Endothelial cell of hepatic sinusoid (primary cell): ENCODE measurements at regions not wholly inside any gene's neighbourhood (a gene's known extent, or its start where the extent isn't known, plus 50 kb on each side); places are given as distances from the start of the nearest gene placed in this dataset.
"Not testable (repeated sequence)": the region's sequence is repeated elsewhere in the genome, so short reads cannot be mapped to it uniquely, and the experiment has no call there.

ENCODE experiments used
- in situ Hi-C: cut with HindIII; loops from 2 replicates; pipeline ENCODE4 v1.10.0; 2017; ENCODE audit warnings: low sequenced_read_pairs

GRCh38 chr12:89231686-89232085 lies 120.6 kb downstream of the DUSP6 start:
- in situ Hi-C loops: no loop called here

GRCh38 chr12:89230376-89231315 lies 121.7 kb downstream of the DUSP6 start:
- in situ Hi-C loops: no loop called here

DNA sequence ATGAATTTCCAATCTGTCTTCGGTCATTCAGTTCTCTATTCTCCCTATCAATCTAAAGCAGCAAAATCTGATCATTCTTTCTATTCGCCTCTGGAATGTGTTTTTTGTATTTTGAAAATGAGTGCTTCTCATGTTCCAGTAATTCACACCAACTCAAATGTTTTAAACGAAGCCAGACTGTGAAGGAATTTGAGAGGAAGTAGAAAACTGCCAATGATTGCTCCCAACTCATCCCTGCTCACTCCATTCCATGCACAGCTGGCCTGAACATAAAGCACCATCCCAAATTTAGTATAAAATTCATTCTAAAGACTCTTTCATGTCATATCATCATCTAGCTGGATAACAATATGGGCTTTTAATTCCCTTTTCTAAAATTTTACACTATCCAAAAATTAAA lies 123.8 kb downstream of the DUSP6 start:
- in situ Hi-C loops: no loop called here

GRCh38 chr12:89227774-89228173 lies 124.5 kb downstream of the DUSP6 start:
- in situ Hi-C loops: no loop called here

DNA sequence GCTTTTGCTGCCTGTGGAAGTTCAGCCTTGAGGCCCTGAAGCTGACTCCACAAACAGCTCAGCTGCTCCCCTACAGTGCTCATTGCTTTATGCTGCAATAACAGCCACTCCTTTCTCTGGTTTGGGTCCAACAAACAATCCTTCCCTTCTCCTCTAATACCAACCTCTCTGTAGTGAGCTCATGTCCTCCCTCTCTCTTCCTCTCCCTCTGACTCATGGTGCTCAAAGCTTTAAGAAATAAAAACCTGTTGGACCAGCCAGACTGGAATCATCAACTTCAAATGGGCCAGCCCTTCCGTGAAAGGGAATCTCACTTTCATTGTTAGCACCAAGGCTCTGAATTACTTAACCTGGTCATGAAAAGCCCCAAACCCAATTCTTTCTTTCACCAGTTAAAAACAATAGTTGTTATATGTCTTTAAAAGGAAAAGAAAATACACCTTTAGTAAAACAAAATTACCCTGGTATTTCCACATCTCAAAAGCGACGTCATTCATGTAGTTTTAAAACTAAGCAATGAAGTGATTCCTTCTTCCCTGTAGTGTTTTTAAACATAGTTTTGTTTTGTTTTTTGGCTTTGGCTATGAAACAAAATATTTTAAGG lies 126.4 kb downstream of the DUSP6 start:
- in situ Hi-C loops: no loop called here

GRCh38 chr12:89225401-89225800 lies 126.9 kb downstream of the DUSP6 start:
- in situ Hi-C loops: no loop called here

GRCh38 chr12:89222580-89222979 lies 129.7 kb downstream of the DUSP6 start:
- in situ Hi-C loops: not testable (repeated sequence)

DNA sequence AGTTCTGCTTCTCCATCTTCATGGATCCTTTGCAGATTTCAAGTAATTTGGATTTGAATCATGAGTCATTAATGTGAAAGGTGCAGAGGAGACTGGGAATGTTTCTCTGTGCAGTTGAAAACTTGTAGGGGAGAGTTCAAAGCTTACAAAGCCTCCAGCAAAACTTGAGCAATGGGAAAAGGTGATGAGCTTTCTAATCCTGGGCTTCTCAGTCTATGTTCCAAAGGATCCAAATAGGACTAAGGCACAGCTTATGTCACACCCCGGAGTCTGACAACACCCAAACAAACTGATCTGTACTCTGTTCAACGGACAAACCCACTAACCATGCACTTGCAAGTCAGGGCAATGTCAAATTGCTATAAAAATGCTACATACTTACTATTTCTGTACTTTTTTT lies 134.8 kb downstream of the DUSP6 start:
- in situ Hi-C loops: no loop called here

- in situ Hi-C loops: no loop called here
These were observed 135.9 kb downstream of the DUSP6 start for GRCh38 chr12:89216211-89216952.

DNA sequence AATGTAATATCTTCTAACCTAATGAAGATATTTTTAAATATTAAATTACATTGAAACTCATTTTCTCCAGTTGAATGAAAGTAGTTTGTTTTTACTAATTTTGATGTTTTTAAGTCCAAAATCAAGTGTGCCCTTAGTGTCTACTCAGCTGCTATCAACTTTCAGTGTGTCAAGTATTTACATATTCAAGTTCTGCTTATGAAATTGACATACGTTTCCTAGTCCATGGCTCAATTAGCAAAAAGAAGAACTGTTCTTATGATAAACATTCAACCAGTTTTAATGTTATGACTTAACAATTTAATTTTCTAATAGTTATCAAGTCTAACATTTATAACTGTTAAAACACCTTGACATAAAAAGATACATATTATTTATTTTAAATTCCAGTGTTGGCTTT lies 137.1 kb downstream of the DUSP6 start:
- in situ Hi-C loops: no loop called here

GRCh38 chr12:89213747-89214146 lies 138.6 kb downstream of the DUSP6 start:
- in situ Hi-C loops: no loop called here

GRCh38 chr12:89213139-89213538 lies 139.2 kb downstream of the DUSP6 start:
- in situ Hi-C loops: no loop called here

GRCh38 chr12:89212339-89212771 lies 139.9 kb downstream of the DUSP6 start:
- in situ Hi-C loops: no loop called here

GRCh38 chr12:89211456-89211855 lies 140.8 kb downstream of the DUSP6 start:
- in situ Hi-C loops: no loop called here

DNA sequence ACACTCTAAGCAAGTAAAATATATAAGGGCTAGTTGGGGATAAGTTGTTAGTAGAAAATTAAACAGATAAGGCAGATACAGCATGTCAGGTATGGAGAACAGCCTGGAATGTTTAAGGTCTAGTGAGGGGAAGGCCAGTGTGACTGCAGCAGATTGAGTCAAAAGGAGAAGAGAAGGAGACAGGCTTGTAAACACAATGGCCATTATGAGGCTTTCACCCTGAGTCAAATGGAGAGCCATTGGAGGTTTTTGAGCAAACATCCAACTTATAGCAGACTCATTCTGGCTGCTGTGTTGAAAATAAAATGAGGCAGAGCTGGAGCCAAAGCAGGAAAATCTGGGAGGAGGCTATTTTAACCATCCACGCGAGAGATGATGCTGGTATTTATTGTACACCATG lies 142.0 kb downstream of the DUSP6 start:
- in situ Hi-C loops: no loop called here

DNA sequence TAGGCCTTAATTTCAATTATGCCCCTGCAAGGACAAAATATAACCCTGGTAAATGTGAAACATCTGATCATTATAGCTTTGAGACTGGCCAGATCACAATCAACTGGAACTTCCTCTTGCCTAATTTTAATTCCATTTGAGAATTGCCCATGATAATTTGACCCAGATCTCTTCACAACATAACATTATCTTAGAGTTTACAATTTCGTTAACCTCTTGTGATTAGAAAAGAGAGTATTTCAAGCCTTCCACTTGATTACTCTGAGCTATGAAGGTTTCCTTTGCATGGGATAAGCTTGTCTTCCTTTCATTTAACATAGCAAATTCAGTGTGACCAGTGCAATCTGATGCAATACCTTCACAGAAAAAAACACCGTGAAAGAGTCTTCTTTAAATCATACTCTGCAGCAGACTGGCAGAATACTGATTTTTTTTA lies 143.6 kb downstream of the DUSP6 start:
- in situ Hi-C loops: no loop called here

GRCh38 chr12:89206390-89206789 lies 145.9 kb downstream of the DUSP6 start:
- in situ Hi-C loops: no loop called here

DNA sequence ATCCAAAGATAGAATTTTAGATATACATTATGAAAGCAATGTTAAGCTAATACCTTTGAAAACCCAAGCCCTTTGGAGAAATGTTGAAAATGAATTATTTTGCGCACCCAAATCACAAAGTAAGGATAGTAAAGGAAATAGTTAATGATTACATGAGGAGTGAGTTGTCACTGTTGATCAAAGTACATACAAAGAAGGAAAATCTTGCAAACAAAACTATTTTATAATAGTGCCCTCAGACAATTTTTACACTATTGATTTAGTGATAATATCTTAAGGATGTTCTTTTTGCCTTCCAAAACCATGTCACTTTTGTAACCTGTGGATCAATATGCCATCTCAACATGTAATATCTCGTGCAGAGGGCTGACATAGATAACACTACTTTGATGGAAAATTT lies 146.8 kb downstream of the DUSP6 start:
- in situ Hi-C loops: no loop called here

GRCh38 chr12:89203144-89203543 lies 149.2 kb downstream of the DUSP6 start:
- in situ Hi-C loops: no loop called here

DNA sequence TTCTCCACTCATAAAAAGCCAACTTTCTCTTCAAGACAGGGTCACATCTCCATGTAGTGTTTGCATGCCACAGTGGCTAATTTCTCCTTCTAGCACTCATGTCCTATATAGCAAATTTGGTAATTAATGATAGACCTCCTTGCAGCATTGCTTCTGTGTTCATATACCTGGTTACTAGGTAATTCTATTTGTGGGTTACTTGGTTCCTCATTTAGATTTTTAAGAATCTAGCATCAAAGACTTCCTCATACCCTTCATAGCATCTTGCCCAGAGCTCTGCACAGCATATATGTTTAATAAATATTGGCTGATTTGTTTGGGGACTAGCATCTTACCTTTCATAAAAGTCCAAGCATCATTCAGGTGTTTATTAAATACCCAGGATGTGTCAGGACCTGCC lies 152.1 kb downstream of the DUSP6 start:
- in situ Hi-C loops: no loop called here

DNA sequence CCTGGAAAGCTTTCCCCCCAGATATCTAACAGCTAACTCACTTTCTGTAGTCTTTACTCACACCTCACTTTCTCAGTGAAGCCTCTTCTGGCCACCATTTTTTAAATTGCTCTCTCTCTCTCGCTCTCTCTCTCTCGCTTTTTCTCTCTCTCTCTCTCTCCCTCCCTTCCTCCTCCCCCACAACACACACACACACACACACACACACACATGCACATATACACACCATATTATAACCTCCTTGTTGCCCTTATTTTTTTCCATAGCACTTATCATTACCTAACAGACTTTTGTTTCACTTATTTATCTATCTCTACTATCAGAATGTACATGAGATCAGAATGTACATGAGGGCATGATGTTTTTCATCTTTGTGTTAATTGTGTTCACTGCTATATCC lies 156.8 kb downstream of the DUSP6 start:
- in situ Hi-C loops: no loop called here

GRCh38 chr12:89194683-89195082 lies 157.6 kb downstream of the DUSP6 start:
- in situ Hi-C loops: no loop called here
